ENCODE measurements at regions not wholly inside any gene's neighbourhood (a gene's known extent, or its start where the extent isn't known, plus 50 kb on each side); places are given as distances from the start of the nearest gene placed in this dataset.

- peak; percentile 38 for DNase-seq
Measured at GRCh38 chr9:36728651-36729520, 156.2 kb downstream of the MELK start.

GRCh38 chr9:36729906-36730305 is 157.2 kb downstream of the MELK start:
- no peak for DNase-seq

- DNase-seq: no peak
Measured at GRCh38 chr9:36730414-36730813, 157.7 kb downstream of the MELK start.

DNA sequence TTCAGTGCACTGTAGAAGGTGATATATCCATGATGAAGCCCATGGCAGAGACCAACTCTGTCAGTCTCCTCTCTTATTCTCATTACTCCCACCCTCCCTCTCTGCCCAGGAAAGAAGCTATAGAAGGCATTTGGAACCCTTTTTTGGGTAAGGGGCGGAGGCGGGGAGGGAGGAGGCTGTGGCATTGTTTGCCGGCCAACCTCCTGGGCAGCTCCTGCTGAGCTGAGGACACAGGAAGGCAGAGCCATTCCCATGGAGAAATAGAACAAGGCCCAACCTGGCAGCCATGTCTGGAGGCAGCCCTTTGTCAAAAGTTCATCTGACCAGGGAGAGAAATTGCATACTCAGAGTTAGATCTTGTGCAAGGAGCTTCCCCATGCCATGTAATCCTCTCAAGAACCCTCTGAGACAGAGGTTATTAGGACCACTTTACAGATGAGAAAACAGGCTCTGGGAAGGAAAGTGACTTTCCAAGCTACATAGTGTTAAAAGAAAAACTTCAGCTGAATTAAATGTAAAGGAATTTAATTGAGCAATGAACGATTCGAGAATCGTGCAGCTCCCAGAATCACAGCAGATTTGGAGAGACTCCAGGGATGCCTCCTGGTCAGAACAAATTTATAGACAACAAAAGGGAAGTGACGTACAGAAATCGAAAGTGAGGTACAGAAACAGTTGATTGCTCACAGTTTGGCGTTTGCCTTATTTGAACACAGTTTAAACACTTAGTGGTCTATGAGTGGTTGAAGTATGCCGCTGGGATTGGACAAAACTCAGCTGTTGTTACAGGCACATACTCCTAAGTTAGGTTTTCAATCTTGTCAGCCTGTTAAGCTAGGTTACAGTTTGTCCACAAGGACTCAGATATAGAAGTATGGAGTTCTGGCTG is 158.6 kb downstream of the MELK start:
- DNase-seq: peak; percentile 18

- DNase-seq: no peak
Measured at GRCh38 chr9:36734737-36735136, 162.0 kb downstream of the MELK start.

- DNase-seq: no peak
Measured at GRCh38 chr9:36736648-36737047, 164.0 kb downstream of the MELK start.

- DNase-seq: peak; percentile 21
Measured at GRCh38 chr9:36738318-36738976, 165.8 kb downstream of the MELK start.

GRCh38 chr9:36739373-36740116 is 166.8 kb downstream of the MELK start:
- no peak for DNase-seq

- no peak for DNase-seq
Measured at GRCh38 chr9:36742264-36742663, 169.6 kb downstream of the MELK start.

DNA sequence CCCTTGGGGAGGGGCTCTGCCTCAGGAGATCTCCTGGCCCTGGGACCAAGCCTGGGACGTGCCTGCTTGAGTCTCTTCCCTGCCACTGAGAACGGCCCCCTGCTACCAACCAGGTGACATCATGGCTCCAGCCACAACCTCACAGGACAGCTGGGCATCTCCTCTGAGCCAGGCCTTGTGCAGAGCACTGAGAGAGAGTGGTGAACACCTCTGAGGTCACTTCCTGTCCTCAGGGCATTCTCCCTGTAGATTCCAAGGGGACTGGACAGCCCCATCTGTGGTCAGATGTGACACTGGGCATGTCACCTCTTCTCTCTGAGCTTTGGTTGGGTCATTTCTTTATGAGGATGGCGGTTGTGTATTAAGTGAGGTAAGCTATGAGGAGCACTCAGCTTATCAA is 172.0 kb downstream of the MELK start:
- no peak for DNase-seq

GRCh38 chr9:36745977-36746376 is 173.3 kb downstream of the MELK start:
- DNase-seq: no peak

GRCh38 chr9:36746415-36746814 is 173.7 kb downstream of the MELK start:
- DNase-seq: no peak

GRCh38 chr9:36748322-36748899 is 175.7 kb downstream of the MELK start:
- no peak for DNase-seq

- no peak for DNase-seq
Measured at GRCh38 chr9:36749461-36749860, 176.8 kb downstream of the MELK start.

- no peak for DNase-seq
Measured at GRCh38 chr9:36750630-36751029, 177.9 kb downstream of the MELK start.

DNA sequence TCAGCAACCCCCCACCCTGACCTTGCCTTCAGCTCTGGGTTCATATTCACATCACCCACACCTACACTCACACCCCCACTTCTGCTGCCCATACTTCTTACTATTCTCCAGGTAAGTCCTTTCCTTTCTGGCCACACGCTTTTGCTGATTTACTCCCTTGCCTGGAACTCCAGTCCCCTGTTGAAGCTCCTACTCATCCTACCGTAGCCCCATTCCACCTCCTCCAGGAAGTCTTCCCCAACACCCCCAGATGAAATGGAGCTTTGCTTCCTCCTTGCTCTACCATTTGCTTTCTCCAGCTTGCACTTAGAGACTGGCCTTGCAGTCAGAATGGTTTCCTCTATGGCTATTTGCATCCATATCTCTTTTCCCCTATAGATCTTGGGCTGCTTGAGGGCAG is 182.3 kb downstream of the MELK start:
- no peak for DNase-seq

DNA sequence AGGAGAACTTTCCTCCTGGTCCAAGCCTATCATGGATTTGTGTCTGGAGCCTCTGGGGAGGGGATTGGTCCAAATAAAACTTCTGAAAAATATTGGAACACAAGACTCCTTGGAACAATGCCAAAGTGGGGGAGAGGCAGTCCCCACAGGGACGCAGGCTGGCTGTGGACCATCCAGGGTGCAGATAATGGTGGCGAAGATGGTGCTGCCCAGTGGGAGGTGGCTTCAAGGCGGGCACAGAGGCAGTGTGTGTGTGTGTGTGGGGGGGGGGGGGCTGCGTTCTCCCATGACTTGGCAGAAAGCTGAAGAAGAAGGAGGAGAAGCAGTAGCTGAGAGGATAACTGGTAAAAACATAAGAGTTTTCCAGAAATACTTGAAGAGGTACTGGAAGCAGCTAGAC is 186.4 kb downstream of the MELK start:
- no peak for DNase-seq

DNA sequence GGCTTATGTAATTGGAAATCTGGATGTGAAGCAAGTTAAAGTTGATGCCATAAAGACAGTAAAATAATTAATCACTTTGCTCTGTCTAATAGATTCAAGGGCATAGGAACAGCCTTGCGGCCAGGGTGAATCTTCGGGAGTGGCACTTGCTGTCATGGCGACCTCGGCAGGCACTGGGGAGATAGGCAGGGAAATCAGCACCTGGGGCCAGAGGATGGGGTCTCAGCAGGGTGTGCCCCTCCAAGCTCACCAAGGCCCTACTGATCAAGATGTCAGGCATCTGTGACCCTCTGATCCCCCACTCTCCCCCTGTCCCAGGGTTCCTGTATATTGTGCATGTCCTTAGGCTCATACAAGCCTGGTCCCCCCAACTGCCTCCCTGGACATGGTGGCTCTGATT is 187.3 kb downstream of the MELK start:
- DNase-seq: no peak

- DNase-seq: no peak
Measured at GRCh38 chr9:36760667-36761420, 188.1 kb downstream of the MELK start.

DNA sequence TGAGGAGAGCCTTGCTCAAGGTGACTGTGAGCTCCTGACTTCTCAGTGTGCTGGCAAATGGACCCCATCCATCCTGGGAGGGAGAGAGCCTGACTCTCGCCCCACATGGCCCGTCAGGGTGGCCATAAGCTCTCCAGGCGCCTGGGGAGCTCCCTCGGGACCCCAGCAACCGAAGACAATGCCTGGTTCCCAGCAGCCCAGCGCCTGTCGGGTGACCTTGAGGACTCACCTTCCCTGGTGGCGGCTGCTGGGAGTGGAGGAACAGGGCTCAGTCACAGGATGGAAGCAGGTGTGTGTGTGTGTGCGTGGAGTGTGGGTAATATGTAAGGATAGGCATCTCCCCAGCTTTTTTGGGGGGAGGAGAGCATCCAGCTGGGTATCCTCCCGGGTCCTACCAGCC is 190.3 kb downstream of the MELK start:
- DNase-seq: no peak

DNA sequence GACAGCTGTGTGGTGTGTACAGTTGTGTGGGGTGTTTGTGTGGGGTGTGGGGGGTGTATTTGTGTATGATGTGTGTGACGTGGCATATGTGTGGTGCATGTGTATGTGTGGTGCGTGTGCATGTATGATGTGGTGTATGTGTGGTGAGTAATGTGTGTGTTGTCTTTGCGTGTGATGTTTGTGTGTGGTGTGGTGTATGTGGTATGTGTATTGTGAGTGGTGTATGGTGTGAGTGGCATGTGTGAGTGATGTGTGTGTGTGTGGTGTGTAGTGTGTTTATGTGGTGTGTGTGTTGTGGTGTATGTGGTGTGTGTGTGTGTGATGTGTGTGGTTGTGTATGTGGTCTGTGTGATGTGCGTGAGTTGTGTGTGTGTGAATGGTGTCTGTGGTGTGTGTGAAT is 191.1 kb downstream of the MELK start:
- DNase-seq: no peak

Measured in HCEC 1CT (cell line).